Stimulated activated CD8-positive, alpha-beta memory T cell treated with anti-CD3 and anti-CD28 coated beads, Interleukin-4, amount 100 ng/mL, for 48 hours (primary cell): ENCODE measurements at regions not wholly inside any gene's neighbourhood (a gene's known extent, or its start where the extent isn't known, plus 50 kb on each side); places are given as distances from the start of the nearest gene placed in this dataset.
"Not testable (repeated sequence)": the region's sequence is repeated elsewhere in the genome, so short reads cannot be mapped to it uniquely, and the experiment has no call there.

Source experiments
- DNase-seq: peaks from one replicate; pipeline ENCODE4 v3.0.0-alpha.2; 2020

- DNase-seq = no peak
These were observed 1013.9 kb upstream of the GYPC start for GRCh38 chr2:125642032-125642431.

GRCh38 chr2:125643128-125643527 is 1012.8 kb upstream of the GYPC start:
- no peak for DNase-seq

- no peak for DNase-seq
These were observed 1012.4 kb upstream of the GYPC start for GRCh38 chr2:125643585-125643984.

- no peak for DNase-seq
These were observed 1011.7 kb upstream of the GYPC start for GRCh38 chr2:125644257-125644656.

GRCh38 chr2:125652280-125652679 is 1003.7 kb upstream of the GYPC start:
- no peak for DNase-seq

- DNase-seq = no peak
These were observed 1001.7 kb upstream of the GYPC start for GRCh38 chr2:125654226-125654625.

GRCh38 chr2:125656190-125656589 is 999.8 kb upstream of the GYPC start:
- no peak for DNase-seq

GRCh38 chr2:125658583-125658982 is 997.4 kb upstream of the GYPC start:
- no peak for DNase-seq

GRCh38 chr2:125660369-125660768 is 995.6 kb upstream of the GYPC start:
- not testable (repeated sequence) for DNase-seq

- DNase-seq = no peak
These were observed 988.3 kb upstream of the GYPC start for GRCh38 chr2:125667630-125668029.

- DNase-seq = no peak
These were observed 976.1 kb upstream of the GYPC start for GRCh38 chr2:125679903-125680302.

GRCh38 chr2:125680809-125681208 is 975.1 kb upstream of the GYPC start:
- DNase-seq = no peak

- DNase-seq = no peak
These were observed 974.4 kb upstream of the GYPC start for GRCh38 chr2:125681576-125681975.

GRCh38 chr2:125681976-125682805 is 973.8 kb upstream of the GYPC start:
- DNase-seq = no peak

- DNase-seq = no peak
These were observed 971.7 kb upstream of the GYPC start for GRCh38 chr2:125684256-125684655.

- DNase-seq = no peak
These were observed 971.0 kb upstream of the GYPC start for GRCh38 chr2:125684932-125685331.

GRCh38 chr2:125696560-125696959 is 959.4 kb upstream of the GYPC start:
- DNase-seq = no peak

GRCh38 chr2:125698280-125698679 is 957.7 kb upstream of the GYPC start:
- DNase-seq = no peak

- DNase-seq = no peak
These were observed 954.9 kb upstream of the GYPC start for GRCh38 chr2:125701070-125701469.

- no peak for DNase-seq
These were observed 948.3 kb upstream of the GYPC start for GRCh38 chr2:125707611-125708010.

- no peak for DNase-seq
These were observed 945.4 kb upstream of the GYPC start for GRCh38 chr2:125710561-125710960.

GRCh38 chr2:125711075-125711474 is 944.9 kb upstream of the GYPC start:
- DNase-seq = no peak

GRCh38 chr2:125713533-125713932 is 942.4 kb upstream of the GYPC start:
- no peak for DNase-seq

GRCh38 chr2:125721072-125721721 is 934.8 kb upstream of the GYPC start:
- no peak for DNase-seq

GRCh38 chr2:125730921-125731320 is 925.0 kb upstream of the GYPC start:
- no peak for DNase-seq
